ENCODE measurements at regions not wholly inside any gene's neighbourhood (a gene's known extent, or its start where the extent isn't known, plus 50 kb on each side); places are given as distances from the start of the nearest gene placed in this dataset.

GRCh38 chr9:11792870-11793269, 900.3 kb upstream of the TYRP1 start:
- no peak for DNase-seq (ENCODE audit: low read depth)
- no peak overlapping the region for H3K4me3 ChIP-seq (ENCODE audit: low read depth, low read length)
- no peak for TF ChIP-seq CTCF (IDR thresholded peaks at IDR 0.05; ENCODE audit: low read depth, low read length, missing control alignments)
- in situ Hi-C loops (cut with HindIII; ENCODE audit: low sequenced_read_pairs), result no loop called here

GRCh38 chr9:11794984-11795383, 898.2 kb upstream of the TYRP1 start:
- in situ Hi-C loops (cut with HindIII; ENCODE audit: low sequenced_read_pairs), result no loop called here
- TF ChIP-seq CTCF (IDR thresholded peaks at IDR 0.05; ENCODE audit: low read depth, low read length, missing control alignments), result no peak
- H3K4me3 ChIP-seq (ENCODE audit: low read depth, low read length), result no peak overlapping the region
- DNase-seq (ENCODE audit: low read depth), result no peak

GRCh38 chr9:11805969-11806368, 887.2 kb upstream of the TYRP1 start:
- in situ Hi-C loops (cut with HindIII; ENCODE audit: low sequenced_read_pairs), result no loop called here
- TF ChIP-seq CTCF (IDR thresholded peaks at IDR 0.05; ENCODE audit: low read depth, low read length, missing control alignments), result no peak
- no peak for DNase-seq (ENCODE audit: low read depth)
- H3K4me3 ChIP-seq (ENCODE audit: low read depth, low read length), result no peak overlapping the region

- no peak overlapping the region for H3K4me3 ChIP-seq (ENCODE audit: low read depth, low read length)
- in situ Hi-C loops (cut with HindIII; ENCODE audit: low sequenced_read_pairs), result no loop called here
- DNase-seq (ENCODE audit: low read depth), result no peak
- no peak for TF ChIP-seq CTCF (IDR thresholded peaks at IDR 0.05; ENCODE audit: low read depth, low read length, missing control alignments)
These were observed 871.7 kb upstream of the TYRP1 start for GRCh38 chr9:11821306-11821975.

GRCh38 chr9:11828201-11828600, 865.0 kb upstream of the TYRP1 start:
- no peak for TF ChIP-seq CTCF (IDR thresholded peaks at IDR 0.05; ENCODE audit: low read depth, low read length, missing control alignments)
- DNase-seq (ENCODE audit: low read depth), result no peak
- in situ Hi-C loops (cut with HindIII; ENCODE audit: low sequenced_read_pairs), result no loop called here
- H3K4me3 ChIP-seq (ENCODE audit: low read depth, low read length), result no peak overlapping the region

GRCh38 chr9:11833056-11833455, 860.1 kb upstream of the TYRP1 start:
- DNase-seq (ENCODE audit: low read depth), result no peak
- in situ Hi-C loops (cut with HindIII; ENCODE audit: low sequenced_read_pairs), result no loop called here
- no peak overlapping the region for H3K4me3 ChIP-seq (ENCODE audit: low read depth, low read length)
- TF ChIP-seq CTCF (IDR thresholded peaks at IDR 0.05; ENCODE audit: low read depth, low read length, missing control alignments), result no peak

Data from astrocyte of the cerebellum (primary cell).